ENCODE measurements at regions not wholly inside any gene's neighbourhood (a gene's known extent, or its start where the extent isn't known, plus 50 kb on each side); places are given as distances from the start of the nearest gene placed in this dataset.

DNA sequence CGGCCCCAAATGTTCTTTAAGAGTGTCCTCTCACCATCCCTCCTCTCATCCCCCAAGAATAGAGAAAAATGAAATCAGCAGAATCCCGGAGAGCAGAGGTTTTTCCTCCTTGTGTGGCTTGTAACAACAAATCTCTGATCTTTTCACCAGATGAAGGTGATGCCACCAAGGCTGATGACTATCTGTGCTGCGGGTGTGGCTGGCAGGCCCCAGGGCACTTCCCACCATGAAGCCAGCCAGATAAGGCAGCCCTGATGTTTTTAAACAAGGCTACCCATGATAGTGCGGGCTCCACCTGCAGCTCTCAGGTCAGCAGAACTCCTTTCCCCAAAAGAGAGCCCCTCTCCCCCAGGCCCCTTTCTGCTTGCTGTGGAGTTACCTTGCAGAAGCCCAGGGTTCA is 58.0 kb upstream of the PARP11 start:
- TF ChIP-seq EGR1 (IDR thresholded peaks at IDR 0.05), result no peak
- TF ChIP-seq, protein P1, sequence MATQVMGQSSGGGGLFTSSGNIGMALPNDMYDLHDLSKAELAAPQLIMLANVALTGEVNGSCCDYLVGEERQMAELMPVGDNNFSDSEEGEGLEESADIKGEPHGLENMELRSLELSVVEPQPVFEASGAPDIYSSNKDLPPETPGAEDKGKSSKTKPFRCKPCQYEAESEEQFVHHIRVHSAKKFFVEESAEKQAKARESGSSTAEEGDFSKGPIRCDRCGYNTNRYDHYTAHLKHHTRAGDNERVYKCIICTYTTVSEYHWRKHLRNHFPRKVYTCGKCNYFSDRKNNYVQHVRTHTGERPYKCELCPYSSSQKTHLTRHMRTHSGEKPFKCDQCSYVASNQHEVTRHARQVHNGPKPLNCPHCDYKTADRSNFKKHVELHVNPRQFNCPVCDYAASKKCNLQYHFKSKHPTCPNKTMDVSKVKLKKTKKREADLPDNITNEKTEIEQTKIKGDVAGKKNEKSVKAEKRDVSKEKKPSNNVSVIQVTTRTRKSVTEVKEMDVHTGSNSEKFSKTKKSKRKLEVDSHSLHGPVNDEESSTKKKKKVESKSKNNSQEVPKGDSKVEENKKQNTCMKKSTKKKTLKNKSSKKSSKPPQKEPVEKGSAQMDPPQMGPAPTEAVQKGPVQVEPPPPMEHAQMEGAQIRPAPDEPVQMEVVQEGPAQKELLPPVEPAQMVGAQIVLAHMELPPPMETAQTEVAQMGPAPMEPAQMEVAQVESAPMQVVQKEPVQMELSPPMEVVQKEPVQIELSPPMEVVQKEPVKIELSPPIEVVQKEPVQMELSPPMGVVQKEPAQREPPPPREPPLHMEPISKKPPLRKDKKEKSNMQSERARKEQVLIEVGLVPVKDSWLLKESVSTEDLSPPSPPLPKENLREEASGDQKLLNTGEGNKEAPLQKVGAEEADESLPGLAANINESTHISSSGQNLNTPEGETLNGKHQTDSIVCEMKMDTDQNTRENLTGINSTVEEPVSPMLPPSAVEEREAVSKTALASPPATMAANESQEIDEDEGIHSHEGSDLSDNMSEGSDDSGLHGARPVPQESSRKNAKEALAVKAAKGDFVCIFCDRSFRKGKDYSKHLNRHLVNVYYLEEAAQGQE (IDR thresholded peaks at IDR 0.05; ENCODE audit: low read depth), result no peak
- no peak for TF ChIP-seq ZBTB7A (IDR thresholded peaks at IDR 0.05; ENCODE audit: low read depth)

DNA sequence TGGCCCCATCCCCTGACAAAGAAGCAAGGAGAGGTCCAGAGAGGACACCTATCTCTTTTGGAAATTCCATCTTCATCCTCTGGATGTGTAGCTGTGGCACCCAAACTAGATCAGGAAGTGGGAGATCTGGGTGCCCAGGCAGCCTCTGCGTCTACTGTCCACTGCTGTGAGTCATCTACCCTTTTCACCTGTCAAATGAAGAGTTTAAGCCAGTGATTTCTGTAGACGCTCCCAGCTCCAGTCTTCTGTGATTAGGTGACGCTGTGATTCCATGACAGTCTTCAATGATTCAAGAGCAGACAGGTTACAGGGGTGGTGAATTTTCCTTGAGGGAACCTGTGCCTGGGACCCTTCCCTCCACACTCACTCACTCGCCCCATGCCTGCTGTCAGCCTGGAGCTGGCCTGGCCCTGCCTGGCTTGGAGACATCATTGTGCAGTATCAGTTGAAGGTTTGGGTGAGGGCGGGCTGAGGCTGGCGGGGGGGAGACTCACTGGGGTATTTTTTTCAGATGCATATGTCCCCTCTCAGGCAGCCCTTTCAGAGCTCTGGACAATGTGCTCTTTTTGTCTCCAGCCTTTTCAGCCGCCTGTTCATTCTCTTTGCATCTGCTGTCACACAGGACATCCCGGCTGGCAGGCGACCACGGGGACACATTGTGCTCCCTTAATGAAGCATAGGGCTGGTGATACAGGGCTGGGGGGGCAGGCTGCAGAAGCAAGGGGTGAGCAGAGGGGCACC is 56.8 kb upstream of the PARP11 start:
- TF ChIP-seq FOXM1 (IDR thresholded peaks at IDR 0.05; ENCODE audit: borderline replicate concordance, low read depth) (no peak), EP300 (IDR thresholded peaks at IDR 0.05; ENCODE audit: borderline replicate concordance) (no peak), NFIC (IDR thresholded peaks at IDR 0.05) (no peak), TCF12 (IDR thresholded peaks at IDR 0.05; ENCODE audit: low read depth) (no peak), CREB1 (IDR thresholded peaks at IDR 0.05; ENCODE audit: low read depth) (no peak), EGR1 (IDR thresholded peaks at IDR 0.05) (no peak)
- TF ChIP-seq, protein P2, sequence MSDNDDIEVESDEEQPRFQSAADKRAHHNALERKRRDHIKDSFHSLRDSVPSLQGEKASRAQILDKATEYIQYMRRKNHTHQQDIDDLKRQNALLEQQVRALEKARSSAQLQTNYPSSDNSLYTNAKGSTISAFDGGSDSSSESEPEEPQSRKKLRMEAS (IDR thresholded peaks at IDR 0.05), result no peak
- TF ChIP-seq, protein P1 (IDR thresholded peaks at IDR 0.05; ENCODE audit: low read depth), result no peak
- TF ChIP-seq, protein P3, sequence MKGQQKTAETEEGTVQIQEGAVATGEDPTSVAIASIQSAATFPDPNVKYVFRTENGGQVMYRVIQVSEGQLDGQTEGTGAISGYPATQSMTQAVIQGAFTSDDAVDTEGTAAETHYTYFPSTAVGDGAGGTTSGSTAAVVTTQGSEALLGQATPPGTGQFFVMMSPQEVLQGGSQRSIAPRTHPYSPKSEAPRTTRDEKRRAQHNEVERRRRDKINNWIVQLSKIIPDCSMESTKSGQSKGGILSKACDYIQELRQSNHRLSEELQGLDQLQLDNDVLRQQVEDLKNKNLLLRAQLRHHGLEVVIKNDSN (IDR thresholded peaks at IDR 0.05), result no peak

DNA sequence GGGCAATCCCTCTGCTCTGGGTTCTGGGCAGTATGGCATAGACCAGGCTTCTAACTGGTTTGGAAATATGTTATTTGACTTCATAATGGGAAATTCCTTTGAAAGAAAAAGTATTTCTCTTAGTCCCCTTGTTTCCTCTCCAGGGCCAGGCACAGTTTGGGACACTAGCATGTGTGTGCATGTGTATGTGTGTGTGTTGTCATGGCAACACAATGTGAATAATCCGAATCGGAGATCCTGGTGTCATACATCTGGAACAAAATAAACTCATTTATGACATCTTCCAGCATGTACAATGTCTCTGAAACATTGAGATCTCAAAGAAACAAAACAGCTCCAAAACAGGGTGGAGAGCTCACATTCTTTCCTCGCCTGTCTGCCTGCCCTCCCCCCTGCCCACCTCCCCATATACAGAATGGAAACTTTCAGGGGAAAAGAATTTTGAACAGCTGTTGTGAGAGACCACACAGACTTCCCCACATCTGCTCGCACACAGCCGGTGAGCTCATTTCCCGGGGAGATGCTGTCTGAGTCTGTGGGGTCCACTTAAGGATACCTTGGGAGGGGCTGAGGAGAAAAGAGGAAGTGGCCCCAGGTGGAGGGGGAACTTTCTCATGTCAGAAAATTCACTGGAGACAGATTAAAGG is 55.5 kb upstream of the PARP11 start:
- TF ChIP-seq NFIC (IDR thresholded peaks at IDR 0.05), result no peak
- no peak for TF ChIP-seq CEBPB (IDR thresholded peaks at IDR 0.05)
- TF ChIP-seq EGR1 (IDR thresholded peaks at IDR 0.05), result no peak

DNA sequence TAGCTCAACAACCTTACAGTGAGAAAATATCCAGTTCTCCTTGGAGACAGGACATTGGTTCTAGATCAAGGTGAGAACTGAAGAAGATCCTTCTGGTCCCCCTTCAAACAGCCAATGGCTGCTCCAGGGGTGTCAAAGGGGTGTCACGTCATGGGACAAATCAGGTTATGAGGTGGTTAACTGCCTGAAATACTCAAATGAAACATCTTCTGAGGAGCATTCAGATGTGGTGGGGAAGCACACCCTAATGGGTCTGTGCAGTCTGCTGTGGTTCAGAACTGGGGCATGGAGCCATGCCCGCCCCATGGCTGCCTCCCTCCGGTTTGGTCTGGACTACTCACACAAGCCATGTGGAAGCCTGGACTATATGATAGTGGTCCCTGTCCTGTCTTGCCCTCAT is 52.4 kb upstream of the PARP11 start:
- TF ChIP-seq, protein P1 (IDR thresholded peaks at IDR 0.05; ENCODE audit: low read depth), result no peak
- TF ChIP-seq TCF12 (IDR thresholded peaks at IDR 0.05; ENCODE audit: low read depth), result no peak
- TF ChIP-seq CREB1 (IDR thresholded peaks at IDR 0.05; ENCODE audit: low read depth), result no peak
- TF ChIP-seq YY1 (IDR thresholded peaks at IDR 0.05; ENCODE audit: low read depth), result no peak
- TF ChIP-seq FOXM1 (IDR thresholded peaks at IDR 0.05; ENCODE audit: borderline replicate concordance, low read depth), result no peak
- no peak for TF ChIP-seq RAD21 (IDR thresholded peaks at IDR 0.05; ENCODE audit: low read depth)
- TF ChIP-seq TAF1 (IDR thresholded peaks at IDR 0.05; ENCODE audit: low read depth), result no peak

DNA sequence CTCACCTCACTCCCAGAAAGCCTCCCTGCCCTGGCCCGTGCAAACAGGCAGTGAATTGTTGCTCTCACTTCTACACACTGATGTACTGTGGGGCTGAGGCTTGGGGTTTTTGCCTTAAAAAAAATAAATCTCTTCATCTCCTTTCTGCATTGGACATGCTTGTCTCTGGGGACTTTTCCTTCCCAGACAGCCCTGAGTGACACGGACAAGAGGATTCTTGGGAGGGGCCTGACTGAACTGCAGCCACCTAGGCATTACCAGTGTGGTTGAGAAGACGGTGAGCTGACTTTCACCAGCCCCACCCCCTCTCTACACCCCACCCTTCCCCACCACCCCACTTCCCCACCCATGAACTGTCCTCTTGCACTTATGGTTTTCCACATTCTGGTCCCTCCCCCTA is 51.6 kb upstream of the PARP11 start:
- no peak for TF ChIP-seq FOXM1 (IDR thresholded peaks at IDR 0.05; ENCODE audit: borderline replicate concordance, low read depth)
- TF ChIP-seq, protein P2 (IDR thresholded peaks at IDR 0.05), result no peak
- TF ChIP-seq TEAD4 (IDR thresholded peaks at IDR 0.05), result no peak
- no peak for TF ChIP-seq EGR1 (IDR thresholded peaks at IDR 0.05)
- no peak for TF ChIP-seq YY1 (IDR thresholded peaks at IDR 0.05; ENCODE audit: low read depth)
- no peak for TF ChIP-seq CREB1 (IDR thresholded peaks at IDR 0.05; ENCODE audit: low read depth)
- TF ChIP-seq TAF1 (IDR thresholded peaks at IDR 0.05; ENCODE audit: low read depth), result no peak
- no peak for TF ChIP-seq CEBPB (IDR thresholded peaks at IDR 0.05)
- no peak for TF ChIP-seq EP300 (IDR thresholded peaks at IDR 0.05; ENCODE audit: borderline replicate concordance)
- no peak for TF ChIP-seq TCF12 (IDR thresholded peaks at IDR 0.05; ENCODE audit: low read depth)
